HK-2 (cell line): ENCODE measurements at regions not wholly inside any gene's neighbourhood (a gene's known extent, or its start where the extent isn't known, plus 50 kb on each side); places are given as distances from the start of the nearest gene placed in this dataset.
A peak's percentile ranks its signal among the peaks of the same experiment; 100 is the strongest.

Experiments
- DNase-seq: peaks from one replicate; pipeline ENCODE4 v3.0.0-alpha.2; 2018; ENCODE audit not compliant: unreplicated experiment

GRCh38 chr6:111985202-111985731, 68.6 kb upstream of the CCN6 start:
- DNase-seq: peak; percentile 33

GRCh38 chr6:111986651-111987050, 67.3 kb upstream of the CCN6 start:
- DNase-seq: no peak

GRCh38 chr6:111987295-111987694, 66.6 kb upstream of the CCN6 start:
- no peak for DNase-seq

GRCh38 chr6:111988926-111989325, 65.0 kb upstream of the CCN6 start:
- no peak for DNase-seq

- DNase-seq: no peak
These were observed 64.2 kb upstream of the CCN6 start for GRCh38 chr6:111989743-111990142.

- DNase-seq: no peak
These were observed 63.7 kb upstream of the CCN6 start for GRCh38 chr6:111990214-111990613.

- DNase-seq: no peak
These were observed 61.1 kb upstream of the CCN6 start for GRCh38 chr6:111992851-111993250.

- DNase-seq: no peak
These were observed 60.6 kb upstream of the CCN6 start for GRCh38 chr6:111993342-111993741.

- no peak for DNase-seq
These were observed 59.1 kb upstream of the CCN6 start for GRCh38 chr6:111994791-111995190.

- DNase-seq: no peak
These were observed 58.5 kb upstream of the CCN6 start for GRCh38 chr6:111995404-111995803.

GRCh38 chr6:111996144-111996865, 57.6 kb upstream of the CCN6 start:
- DNase-seq: no peak

GRCh38 chr6:111997078-111997852, 56.6 kb upstream of the CCN6 start:
- DNase-seq: peak; percentile 79

- DNase-seq: no peak
These were observed 56.1 kb upstream of the CCN6 start for GRCh38 chr6:111997853-111998208.

GRCh38 chr6:112002307-112002706, 51.6 kb upstream of the CCN6 start:
- no peak for DNase-seq
